A673 (cell line): ENCODE measurements at regions not wholly inside any gene's neighbourhood (a gene's known extent, or its start where the extent isn't known, plus 50 kb on each side); places are given as distances from the start of the nearest gene placed in this dataset.

Experiments
- CTCF ChIP-seq: fragments of 300-800, 200-600 bp; sonication (generic); conservative IDR thresholded peaks from 2 replicates; pipeline ENCODE4 v1.5.1; 2017; ENCODE audit warnings: low read depth, mild to moderate bottlenecking, antibody characterized with exemption, low read length, moderate library complexity, mixed read lengths
- EZH2 ChIP-seq: fragments of 200-600 bp; sonication (generic); IDR thresholded peaks from 2 replicates; pipeline ENCODE4 v1.6.1; 2017; ENCODE audit warnings: borderline replicate concordance, low read depth, mild to moderate bottlenecking, mixed read lengths, antibody characterized with exemption, low read length; ENCODE audit not compliant: poor library complexity, severe bottlenecking

- no peak for TF ChIP-seq CTCF
- no peak for TF ChIP-seq EZH2
Measured at GRCh38 chr6:113094779-113095178, 747.6 kb downstream of the RFPL4B start.
